ENCODE measurements at regions not wholly inside any gene's neighbourhood (a gene's known extent, or its start where the extent isn't known, plus 50 kb on each side); places are given as distances from the start of the nearest gene placed in this dataset.
A peak's percentile ranks its signal among the peaks of the same experiment; 100 is the strongest.

DNA sequence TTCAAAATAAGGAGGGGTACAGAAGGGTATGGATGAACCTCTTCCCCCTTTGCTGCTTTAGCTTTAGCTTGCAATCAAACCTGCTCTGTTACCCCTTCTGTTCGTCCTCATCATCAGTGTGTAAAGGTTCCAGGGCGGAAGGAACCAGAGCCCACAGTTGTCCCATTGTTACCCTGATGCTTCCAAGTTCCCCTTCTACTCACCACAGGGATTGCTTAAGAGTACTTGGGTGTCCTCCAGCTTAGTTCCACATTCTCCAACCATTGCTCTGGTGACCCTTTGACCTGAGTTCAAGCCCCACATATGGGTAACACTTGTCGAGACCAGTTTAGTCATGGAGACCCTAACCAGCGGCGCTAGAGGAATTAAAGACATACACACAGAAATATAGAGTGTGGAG, 1080.1 kb upstream of the ALCAM start:
- ATAC-seq: no peak
- TF ChIP-seq GLIS3 (CRISPR knock-in tag; IDR thresholded peaks at IDR 0.05) (no peak), TOX (CRISPR knock-in tag; IDR thresholded peaks at IDR 0.05; ENCODE audit: borderline replicate concordance) (no peak), ZNF565 (CRISPR knock-in tag; conservative IDR thresholded peaks at IDR 0.05; ENCODE audit: low read depth) (no peak), ZFP3 (CRISPR knock-in tag; IDR thresholded peaks at IDR 0.05) (no peak), ISL1 (CRISPR knock-in tag; IDR thresholded peaks at IDR 0.05) (no peak), ARNTL (CRISPR knock-in tag; IDR thresholded peaks at IDR 0.05; ENCODE audit: borderline replicate concordance, low read depth) (no peak), CSDC2 (CRISPR knock-in tag; IDR thresholded peaks at IDR 0.05) (no peak)
- TF ChIP-seq, protein P1, sequence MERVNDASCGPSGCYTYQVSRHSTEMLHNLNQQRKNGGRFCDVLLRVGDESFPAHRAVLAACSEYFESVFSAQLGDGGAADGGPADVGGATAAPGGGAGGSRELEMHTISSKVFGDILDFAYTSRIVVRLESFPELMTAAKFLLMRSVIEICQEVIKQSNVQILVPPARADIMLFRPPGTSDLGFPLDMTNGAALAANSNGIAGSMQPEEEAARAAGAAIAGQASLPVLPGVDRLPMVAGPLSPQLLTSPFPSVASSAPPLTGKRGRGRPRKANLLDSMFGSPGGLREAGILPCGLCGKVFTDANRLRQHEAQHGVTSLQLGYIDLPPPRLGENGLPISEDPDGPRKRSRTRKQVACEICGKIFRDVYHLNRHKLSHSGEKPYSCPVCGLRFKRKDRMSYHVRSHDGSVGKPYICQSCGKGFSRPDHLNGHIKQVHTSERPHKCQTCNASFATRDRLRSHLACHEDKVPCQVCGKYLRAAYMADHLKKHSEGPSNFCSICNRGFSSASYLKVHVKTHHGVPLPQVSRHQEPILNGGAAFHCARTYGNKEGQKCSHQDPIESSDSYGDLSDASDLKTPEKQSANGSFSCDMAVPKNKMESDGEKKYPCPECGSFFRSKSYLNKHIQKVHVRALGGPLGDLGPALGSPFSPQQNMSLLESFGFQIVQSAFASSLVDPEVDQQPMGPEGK (CRISPR knock-in tag; IDR thresholded peaks at IDR 0.05; ENCODE audit: borderline replicate concordance): no peak

DNA sequence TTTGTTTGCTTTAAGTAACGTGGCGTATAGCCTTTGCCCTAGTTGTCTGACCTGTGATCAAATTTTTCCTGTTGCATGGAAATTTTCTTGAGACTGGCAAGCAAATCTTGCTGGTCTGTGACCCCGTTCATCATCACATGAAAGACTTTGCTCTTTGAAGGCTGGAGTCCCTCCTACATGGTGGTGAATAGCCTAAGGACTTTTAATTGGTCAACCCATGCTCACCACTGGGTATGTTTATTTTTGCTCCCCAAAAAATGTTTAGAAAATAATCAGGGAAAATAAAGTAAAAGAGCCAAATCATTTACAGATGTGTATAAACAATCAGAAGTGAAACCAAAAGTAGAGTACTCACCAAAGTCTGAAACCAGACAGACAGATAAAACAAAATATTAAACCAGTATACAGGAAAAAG, 1075.3 kb upstream of the ALCAM start:
- ATAC-seq: peak; percentile 44; the same call in 2 of the 3 replicates
- TF ChIP-seq, protein P1 (CRISPR knock-in tag; IDR thresholded peaks at IDR 0.05; ENCODE audit: borderline replicate concordance): no peak
- TF ChIP-seq, protein P2, sequence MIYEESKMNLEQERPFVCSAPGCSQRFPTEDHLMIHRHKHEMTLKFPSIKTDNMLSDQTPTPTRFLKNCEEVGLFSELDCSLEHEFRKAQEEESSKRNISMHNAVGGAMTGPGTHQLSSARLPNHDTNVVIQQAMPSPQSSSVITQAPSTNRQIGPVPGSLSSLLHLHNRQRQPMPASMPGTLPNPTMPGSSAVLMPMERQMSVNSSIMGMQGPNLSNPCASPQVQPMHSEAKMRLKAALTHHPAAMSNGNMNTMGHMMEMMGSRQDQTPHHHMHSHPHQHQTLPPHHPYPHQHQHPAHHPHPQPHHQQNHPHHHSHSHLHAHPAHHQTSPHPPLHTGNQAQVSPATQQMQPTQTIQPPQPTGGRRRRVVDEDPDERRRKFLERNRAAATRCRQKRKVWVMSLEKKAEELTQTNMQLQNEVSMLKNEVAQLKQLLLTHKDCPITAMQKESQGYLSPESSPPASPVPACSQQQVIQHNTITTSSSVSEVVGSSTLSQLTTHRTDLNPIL (CRISPR knock-in tag; IDR thresholded peaks at IDR 0.05; ENCODE audit: low read depth): no peak
- TF ChIP-seq SNAI2 (CRISPR knock-in tag; IDR thresholded peaks at IDR 0.05) (no peak), ISL1 (CRISPR knock-in tag; IDR thresholded peaks at IDR 0.05) (no peak), GLIS3 (CRISPR knock-in tag; IDR thresholded peaks at IDR 0.05) (no peak), ZNF8 (CRISPR knock-in tag; IDR thresholded peaks at IDR 0.05) (no peak), ZNF565 (CRISPR knock-in tag; conservative IDR thresholded peaks at IDR 0.05; ENCODE audit: low read depth) (no peak), ZC3H10 (CRISPR knock-in tag; IDR thresholded peaks at IDR 0.05) (no peak), TOX (CRISPR knock-in tag; IDR thresholded peaks at IDR 0.05; ENCODE audit: borderline replicate concordance) (no peak), RARB (CRISPR knock-in tag; IDR thresholded peaks at IDR 0.05) (no peak), ZFP30 (CRISPR knock-in tag; IDR thresholded peaks at IDR 0.05) (no peak), ZFP3 (CRISPR knock-in tag; IDR thresholded peaks at IDR 0.05) (no peak)
- TF ChIP-seq, protein P3, sequence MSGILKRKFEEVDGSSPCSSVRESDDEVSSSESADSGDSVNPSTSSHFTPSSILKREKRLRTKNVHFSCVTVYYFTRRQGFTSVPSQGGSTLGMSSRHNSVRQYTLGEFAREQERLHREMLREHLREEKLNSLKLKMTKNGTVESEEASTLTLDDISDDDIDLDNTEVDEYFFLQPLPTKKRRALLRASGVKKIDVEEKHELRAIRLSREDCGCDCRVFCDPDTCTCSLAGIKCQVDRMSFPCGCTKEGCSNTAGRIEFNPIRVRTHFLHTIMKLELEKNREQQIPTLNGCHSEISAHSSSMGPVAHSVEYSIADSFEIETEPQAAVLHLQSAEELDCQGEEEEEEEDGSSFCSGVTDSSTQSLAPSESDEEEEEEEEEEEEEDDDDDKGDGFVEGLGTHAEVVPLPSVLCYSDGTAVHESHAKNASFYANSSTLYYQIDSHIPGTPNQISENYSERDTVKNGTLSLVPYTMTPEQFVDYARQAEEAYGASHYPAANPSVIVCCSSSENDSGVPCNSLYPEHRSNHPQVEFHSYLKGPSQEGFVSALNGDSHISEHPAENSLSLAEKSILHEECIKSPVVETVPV (CRISPR knock-in tag; IDR thresholded peaks at IDR 0.05): no peak

DNA sequence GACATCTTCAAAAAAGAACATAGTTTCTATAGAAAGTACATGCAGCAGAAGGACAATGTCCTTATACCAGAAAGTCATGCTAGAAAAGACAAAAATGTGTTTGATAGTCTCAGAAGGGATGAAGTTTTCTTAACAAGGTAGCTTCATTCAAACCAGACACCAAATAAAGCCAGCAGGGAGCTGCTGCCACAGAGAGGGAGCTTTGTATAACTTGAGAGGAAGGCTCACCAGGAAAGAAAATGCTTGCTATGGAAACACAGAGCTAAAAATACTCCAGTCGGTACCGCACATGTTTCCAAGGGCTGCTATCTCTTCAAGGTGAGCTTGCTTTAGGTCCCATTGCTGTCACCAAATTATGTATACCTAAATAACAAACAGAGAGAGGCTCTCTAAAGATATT, 1074.8 kb upstream of the ALCAM start:
- peak; percentile 75; the same call in 1 of the 2 replicates for TF ChIP-seq ZFP30 (CRISPR knock-in tag; IDR thresholded peaks at IDR 0.05)
- TF ChIP-seq ZNF70 (CRISPR knock-in tag; IDR thresholded peaks at IDR 0.05): no peak
- no peak for TF ChIP-seq BACH2 (CRISPR knock-in tag; IDR thresholded peaks at IDR 0.05; ENCODE audit: borderline replicate concordance)
- ATAC-seq: peak; percentile 36; the same call in 1 of the 3 replicates

DNA sequence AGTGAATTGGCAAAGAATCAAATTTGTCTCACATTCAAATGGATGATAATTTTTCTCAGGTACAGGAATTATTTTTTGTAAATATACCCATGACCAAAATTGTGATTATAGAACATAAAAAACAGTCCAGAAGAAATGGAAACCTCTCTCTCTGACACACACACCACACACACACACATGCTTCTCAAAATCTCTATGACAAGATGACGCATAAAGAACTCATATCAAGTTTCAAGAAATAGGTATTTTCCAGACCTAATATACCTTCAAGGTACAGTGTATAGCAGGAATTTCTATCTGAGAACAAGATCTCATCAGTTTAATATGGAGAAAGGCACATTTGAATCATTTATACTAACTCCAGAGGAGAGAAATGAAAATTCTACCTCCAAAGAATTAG, 1069.1 kb upstream of the ALCAM start:
- no peak for TF ChIP-seq ZFP30 (CRISPR knock-in tag; IDR thresholded peaks at IDR 0.05)
- TF ChIP-seq SNAI2 (CRISPR knock-in tag; IDR thresholded peaks at IDR 0.05): no peak
- ATAC-seq: no peak

DNA sequence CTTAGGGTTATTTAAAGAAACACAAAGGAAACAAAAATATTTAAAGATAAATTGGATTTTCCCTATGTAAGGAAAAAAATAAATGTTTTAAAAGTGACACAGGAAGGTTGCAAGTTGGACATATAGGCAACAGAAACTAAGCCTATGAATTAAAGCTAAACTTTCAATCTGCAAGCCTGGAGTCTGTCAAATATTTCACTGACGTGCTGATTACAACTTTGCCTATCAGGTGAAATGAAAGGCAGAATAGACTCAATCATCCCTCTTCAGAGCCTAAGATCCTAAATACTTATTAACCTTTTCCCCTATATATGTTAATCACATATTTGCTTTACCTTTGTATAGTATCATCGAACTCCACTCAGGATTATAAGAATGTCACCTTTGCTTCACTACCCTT, 1068.0 kb upstream of the ALCAM start:
- ATAC-seq: no peak
- TF ChIP-seq ZNF70 (CRISPR knock-in tag; IDR thresholded peaks at IDR 0.05) (no peak), RARB (CRISPR knock-in tag; IDR thresholded peaks at IDR 0.05) (no peak), OSR1 (CRISPR knock-in tag; IDR thresholded peaks at IDR 0.05) (no peak), TOX (CRISPR knock-in tag; IDR thresholded peaks at IDR 0.05; ENCODE audit: borderline replicate concordance) (no peak), ZFP3 (CRISPR knock-in tag; IDR thresholded peaks at IDR 0.05) (no peak), ZNF565 (CRISPR knock-in tag; conservative IDR thresholded peaks at IDR 0.05; ENCODE audit: low read depth) (no peak), BACH2 (CRISPR knock-in tag; IDR thresholded peaks at IDR 0.05; ENCODE audit: borderline replicate concordance) (no peak), SNAI2 (CRISPR knock-in tag; IDR thresholded peaks at IDR 0.05) (no peak), ESRRG (CRISPR knock-in tag; IDR thresholded peaks at IDR 0.05) (no peak), GLIS3 (CRISPR knock-in tag; IDR thresholded peaks at IDR 0.05) (no peak)
- TF ChIP-seq, protein P2 (CRISPR knock-in tag; IDR thresholded peaks at IDR 0.05; ENCODE audit: low read depth): no peak
- TF ChIP-seq, protein P4, sequence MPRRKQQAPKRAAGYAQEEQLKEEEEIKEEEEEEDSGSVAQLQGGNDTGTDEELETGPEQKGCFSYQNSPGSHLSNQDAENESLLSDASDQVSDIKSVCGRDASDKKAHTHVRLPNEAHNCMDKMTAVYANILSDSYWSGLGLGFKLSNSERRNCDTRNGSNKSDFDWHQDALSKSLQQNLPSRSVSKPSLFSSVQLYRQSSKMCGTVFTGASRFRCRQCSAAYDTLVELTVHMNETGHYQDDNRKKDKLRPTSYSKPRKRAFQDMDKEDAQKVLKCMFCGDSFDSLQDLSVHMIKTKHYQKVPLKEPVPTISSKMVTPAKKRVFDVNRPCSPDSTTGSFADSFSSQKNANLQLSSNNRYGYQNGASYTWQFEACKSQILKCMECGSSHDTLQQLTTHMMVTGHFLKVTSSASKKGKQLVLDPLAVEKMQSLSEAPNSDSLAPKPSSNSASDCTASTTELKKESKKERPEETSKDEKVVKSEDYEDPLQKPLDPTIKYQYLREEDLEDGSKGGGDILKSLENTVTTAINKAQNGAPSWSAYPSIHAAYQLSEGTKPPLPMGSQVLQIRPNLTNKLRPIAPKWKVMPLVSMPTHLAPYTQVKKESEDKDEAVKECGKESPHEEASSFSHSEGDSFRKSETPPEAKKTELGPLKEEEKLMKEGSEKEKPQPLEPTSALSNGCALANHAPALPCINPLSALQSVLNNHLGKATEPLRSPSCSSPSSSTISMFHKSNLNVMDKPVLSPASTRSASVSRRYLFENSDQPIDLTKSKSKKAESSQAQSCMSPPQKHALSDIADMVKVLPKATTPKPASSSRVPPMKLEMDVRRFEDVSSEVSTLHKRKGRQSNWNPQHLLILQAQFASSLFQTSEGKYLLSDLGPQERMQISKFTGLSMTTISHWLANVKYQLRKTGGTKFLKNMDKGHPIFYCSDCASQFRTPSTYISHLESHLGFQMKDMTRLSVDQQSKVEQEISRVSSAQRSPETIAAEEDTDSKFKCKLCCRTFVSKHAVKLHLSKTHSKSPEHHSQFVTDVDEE (CRISPR knock-in tag; IDR thresholded peaks at IDR 0.05): no peak
